Smooth muscle cell (in vitro differentiated cells): ENCODE measurements at regions not wholly inside any gene's neighbourhood (a gene's known extent, or its start where the extent isn't known, plus 50 kb on each side); places are given as distances from the start of the nearest gene placed in this dataset.

Experiments
- DNase-seq: peaks from one replicate; lab custom pipeline; 2025; ENCODE audit not compliant: unreplicated experiment; lab: John Stamatoyannopoulos, UW
- H2AFZ ChIP-seq: fragments of 200-600 bp; sonication (generic); 2 replicates; pipeline ENCODE4 v1.6.0; 2016; ENCODE audit warnings: antibody characterized with exemption, low read depth, mild to moderate bottlenecking
- H3F3A ChIP-seq: fragments of 200-600 bp; sonication (generic); 2 replicates; pipeline ENCODE4 v1.6.0; 2017; ENCODE audit warnings: antibody characterized with exemption, low read depth
- H3K27ac ChIP-seq: fragments of 200-600 bp; sonication (generic); 2 replicates; pipeline ENCODE4 v1.5.1; 2016; ENCODE audit warnings: low read depth, mild to moderate bottlenecking
- H3K27me3 ChIP-seq: fragments of 200-600 bp; sonication (generic); 2 replicates; pipeline ENCODE4 v1.6.1; 2016; ENCODE audit warnings: low read depth, mild to moderate bottlenecking
- H3K36me3 ChIP-seq: fragments of 200-600 bp; sonication (generic); 2 replicates; pipeline ENCODE4 v1.5.1; 2016; ENCODE audit warnings: low read depth
- H3K4me1 ChIP-seq: fragments of 200-600 bp; sonication (generic); 2 replicates; pipeline ENCODE4 v1.5.1; 2016; ENCODE audit warnings: low read depth
- H3K4me2 ChIP-seq: fragments of 200-600 bp; sonication (generic); 2 replicates; pipeline ENCODE4 v1.6.0; 2016; ENCODE audit warnings: mild to moderate bottlenecking
- H3K4me3 ChIP-seq: fragments of 200-600 bp; sonication (generic); 2 replicates; pipeline ENCODE4 v1.5.1; 2016; ENCODE audit warnings: mild to moderate bottlenecking
- H3K79me2 ChIP-seq: fragments of 200-600 bp; sonication (generic); 2 replicates; pipeline ENCODE4 v1.6.0; 2016; ENCODE audit warnings: low read depth, mild to moderate bottlenecking
- H3K9ac ChIP-seq: fragments of 200-600 bp; sonication (generic); 2 replicates; pipeline ENCODE4 v1.6.0; 2016; ENCODE audit warnings: low read depth
- H3K9me3 ChIP-seq: fragments of 200-600 bp; sonication (generic); replicated peaks from 2 replicates; pipeline ENCODE4 v1.5.1; 2016; ENCODE audit warnings: low read depth
- H4K20me1 ChIP-seq: fragments of 200-600 bp; sonication (generic); 2 replicates; pipeline ENCODE4 v1.6.0; 2016; ENCODE audit warnings: low read depth
- CTCF ChIP-seq: fragments of 200-600 bp; sonication (generic); IDR thresholded peaks from 2 replicates; pipeline ENCODE4 v1.5.1; 2017; ENCODE audit warnings: borderline replicate concordance, mild to moderate bottlenecking, antibody characterized with exemption; ENCODE audit not compliant: insufficient read depth, poor library complexity, severe bottlenecking
- WGBS: methylation state at CpG from one replicate; pipeline ENCODE4 v1.1.7; 2016; ENCODE audit warnings: low lambda C conversion rate; 5-methylcytosine and 5-hydroxymethylcytosine counted together

- Histone ChIP-seq H3K27ac (no peak overlapping the region), H2AFZ (no peak overlapping the region), H3K4me2 (no peak overlapping the region), H3K9ac (no peak overlapping the region), H3K79me2 (no peaks in the 10 kb centered on the region), H4K20me1 (no peaks in the 10 kb centered on the region), H3F3A (no peaks in the 10 kb centered on the region), H3K27me3 (no peaks in the 10 kb centered on the region), H3K9me3 (no peaks in the 10 kb centered on the region), H3K36me3 (no peaks in the 10 kb centered on the region), H3K4me1 (no peaks in the 10 kb centered on the region), H3K4me3 (no peak overlapping the region)
- no peak for TF ChIP-seq CTCF
- WGBS: 84% methylated on average over 4 of the region's 4 CpGs
- DNase-seq: no peak
These were observed 60.3 kb upstream of the CHRNA7 start for GRCh38 chr15:31970007-31970406.

- no peak for DNase-seq
- H3K27ac ChIP-seq: no peak overlapping the region
- H3K9me3 ChIP-seq: no peaks in the 10 kb centered on the region
- H3K4me3 ChIP-seq: no peak overlapping the region
- H4K20me1 ChIP-seq: no peaks in the 10 kb centered on the region
- no peak for TF ChIP-seq CTCF
- WGBS: 88% methylated on average over 10 of the region's 10 CpGs
- H3K4me1 ChIP-seq: no peaks in the 10 kb centered on the region
- peaks cover 7% of the 10 kb centered on the region for H3K27me3 ChIP-seq
- no peaks in the 10 kb centered on the region for H3K79me2 ChIP-seq
- no peaks in the 10 kb centered on the region for H3F3A ChIP-seq
- H3K9ac ChIP-seq: no peak overlapping the region
- H3K4me2 ChIP-seq: no peak overlapping the region
- H2AFZ ChIP-seq: no peak overlapping the region
- H3K36me3 ChIP-seq: no peaks in the 10 kb centered on the region
These were observed 57.1 kb upstream of the CHRNA7 start for GRCh38 chr15:31973197-31973596.

GRCh38 chr15:31974154-31974794, 56.0 kb upstream of the CHRNA7 start:
- Histone ChIP-seq H3K4me3 (no peak overlapping the region), H3K4me2 (no peak overlapping the region), H3K9me3 (no peaks in the 10 kb centered on the region), H3K9ac (no peak overlapping the region), H3K36me3 (no peaks in the 10 kb centered on the region), H2AFZ (no peak overlapping the region), H4K20me1 (no peaks in the 10 kb centered on the region), H3K27me3 (peaks cover 7% of the 10 kb centered on the region), H3K79me2 (no peaks in the 10 kb centered on the region), H3K4me1 (no peaks in the 10 kb centered on the region), H3F3A (no peaks in the 10 kb centered on the region), H3K27ac (no peak overlapping the region)
- WGBS: 69% methylated on average over 6 of the region's 6 CpGs
- no peak for DNase-seq
- TF ChIP-seq CTCF: no peak
